Cardiac fibroblast (primary cell): ENCODE measurements at regions not wholly inside any gene's neighbourhood (a gene's known extent, or its start where the extent isn't known, plus 50 kb on each side); places are given as distances from the start of the nearest gene placed in this dataset.
"Not testable (repeated sequence)": the region's sequence is repeated elsewhere in the genome, so short reads cannot be mapped to it uniquely, and the experiment has no call there.

Source experiments
- DNase-seq, 2 donors: peaks; one replicate each; pipeline versions ENCODE4 v3.0.0 to v3.0.0-alpha.2; 2010; ENCODE audit warnings: low read depth in 2 of 2
- H3K4me3 ChIP-seq, 2 donors: replicated peaks in 1 of 2; 1 replicate in 1 of 2; 2 replicates in 1 of 2; pipeline ENCODE4 v1.5.1; 2011; ENCODE audit warnings: low read depth in 2 of 2, low read length in 2 of 2, mild to moderate bottlenecking in 2 of 2, moderate library complexity in 1 of 2
- CTCF ChIP-seq: IDR thresholded peaks from one replicate; pipeline ENCODE4 v1.5.1; 2011; ENCODE audit warnings: low read depth, mild to moderate bottlenecking, low read length, inconsistent platforms

GRCh38 chr3:19825193-19825592, 108.8 kb downstream of the EFHB start:
- DNase-seq: no peak
- no peak for TF ChIP-seq CTCF
- H3K4me3 ChIP-seq: no peak overlapping the region

GRCh38 chr3:19822805-19823204, 111.2 kb downstream of the EFHB start:
- no peak for DNase-seq
- H3K4me3 ChIP-seq: no peak overlapping the region
- no peak for TF ChIP-seq CTCF

GRCh38 chr3:19816631-19817030, 117.4 kb downstream of the EFHB start:
- TF ChIP-seq CTCF: no peak
- no peak overlapping the region for H3K4me3 ChIP-seq
- DNase-seq: no peak

- no peak for TF ChIP-seq CTCF
- no peak for DNase-seq
- H3K4me3 ChIP-seq: no peak overlapping the region
Observed at GRCh38 chr3:19815805-19816204, 118.2 kb downstream of the EFHB start.

GRCh38 chr3:19813743-19814142, 120.3 kb downstream of the EFHB start:
- DNase-seq, H3K4me3 ChIP-seq: not testable (repeated sequence)

GRCh38 chr3:19811689-19812088, 122.3 kb downstream of the EFHB start:
- H3K4me3 ChIP-seq: no peak overlapping the region
- no peak for TF ChIP-seq CTCF
- no peak for DNase-seq

- no peak overlapping the region for H3K4me3 ChIP-seq
- TF ChIP-seq CTCF: no peak
- no peak for DNase-seq
Observed at GRCh38 chr3:19808834-19809233, 125.2 kb downstream of the EFHB start.
